Gastrocnemius medialis (tissue), 4 donors: ENCODE measurements at regions not wholly inside any gene's neighbourhood (a gene's known extent, or its start where the extent isn't known, plus 50 kb on each side); places are given as distances from the start of the nearest gene placed in this dataset.

Source experiments
- CTCF ChIP-seq, 5 experiments: fragments of 450-650 bp in 3 of 5; fragments of 200-600 bp in 2 of 5; sonication (generic) in 2 of 5; IDR thresholded peaks in 4 of 5; conservative IDR thresholded peaks in 1 of 5; 1 replicate in 4 of 5; 2 replicates in 1 of 5; pipeline ENCODE4 v1.5.1; 2016 to 2019; ENCODE audit warnings: antibody characterized with exemption in 5 of 5, mild to moderate bottlenecking in 3 of 5, moderate library complexity in 3 of 5
- POLR2A ChIP-seq, 2 donors: fragments of 450-650 bp; IDR thresholded peaks; one replicate each; pipeline ENCODE4 v1.6.1; 2017; ENCODE audit warnings: antibody characterized with exemption in 2 of 2, mild to moderate bottlenecking in 2 of 2, moderate library complexity in 2 of 2

- TF ChIP-seq CTCF (IDR thresholded peaks at IDR 0.05 in 4 of 5, conservative IDR thresholded peaks at IDR 0.05 in 1 of 5): no peak
- no peak for TF ChIP-seq POLR2A (IDR thresholded peaks at IDR 0.05)
These were observed 180.6 kb upstream of the NUDT4 start for GRCh38 chr12:93197067-93197593.
